ENCODE measurements at regions not wholly inside any gene's neighbourhood (a gene's known extent, or its start where the extent isn't known, plus 50 kb on each side); places are given as distances from the start of the nearest gene placed in this dataset.

DNA sequence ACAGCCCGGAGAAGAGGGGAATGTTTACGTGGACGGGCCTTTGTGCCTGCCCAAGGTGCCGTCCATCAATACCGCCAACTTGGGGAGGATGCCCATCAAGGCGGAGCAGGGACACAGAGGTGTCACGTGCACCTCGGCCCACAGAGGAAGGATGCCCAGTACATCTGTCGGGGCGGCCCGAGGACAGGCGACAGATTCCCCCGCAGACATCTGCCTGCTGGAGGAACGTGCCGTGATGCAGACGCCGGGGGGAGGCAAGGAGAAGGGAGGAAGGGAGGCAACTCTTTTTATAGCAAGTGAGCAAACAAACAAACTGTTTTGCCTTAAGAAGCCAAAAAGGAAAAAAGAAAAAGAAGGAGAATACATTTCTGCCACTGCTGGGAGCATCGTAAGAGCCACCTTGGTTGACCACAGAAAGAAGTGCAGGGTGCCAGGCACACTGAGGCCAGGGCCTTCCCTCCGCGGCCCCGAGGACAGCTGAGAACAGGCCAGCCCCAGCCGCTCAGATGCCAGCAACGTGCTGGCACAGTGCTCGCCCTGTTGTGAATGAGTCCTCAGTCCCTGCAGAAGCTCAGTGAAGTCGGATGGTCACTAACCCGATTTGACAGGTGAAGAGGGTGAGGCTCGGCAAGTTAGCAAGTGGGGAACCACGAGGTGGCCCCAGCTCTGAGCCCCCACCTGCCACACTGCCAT is 146.4 kb downstream of the RBFOX3 start:
- in situ Hi-C loops (cut with HindIII; ENCODE audit: low pct_unique_long_range_greater_than_20kb, low sequenced_read_pairs): no loop called here
- no peak for DNase-seq (ENCODE audit: low read depth)

DNA sequence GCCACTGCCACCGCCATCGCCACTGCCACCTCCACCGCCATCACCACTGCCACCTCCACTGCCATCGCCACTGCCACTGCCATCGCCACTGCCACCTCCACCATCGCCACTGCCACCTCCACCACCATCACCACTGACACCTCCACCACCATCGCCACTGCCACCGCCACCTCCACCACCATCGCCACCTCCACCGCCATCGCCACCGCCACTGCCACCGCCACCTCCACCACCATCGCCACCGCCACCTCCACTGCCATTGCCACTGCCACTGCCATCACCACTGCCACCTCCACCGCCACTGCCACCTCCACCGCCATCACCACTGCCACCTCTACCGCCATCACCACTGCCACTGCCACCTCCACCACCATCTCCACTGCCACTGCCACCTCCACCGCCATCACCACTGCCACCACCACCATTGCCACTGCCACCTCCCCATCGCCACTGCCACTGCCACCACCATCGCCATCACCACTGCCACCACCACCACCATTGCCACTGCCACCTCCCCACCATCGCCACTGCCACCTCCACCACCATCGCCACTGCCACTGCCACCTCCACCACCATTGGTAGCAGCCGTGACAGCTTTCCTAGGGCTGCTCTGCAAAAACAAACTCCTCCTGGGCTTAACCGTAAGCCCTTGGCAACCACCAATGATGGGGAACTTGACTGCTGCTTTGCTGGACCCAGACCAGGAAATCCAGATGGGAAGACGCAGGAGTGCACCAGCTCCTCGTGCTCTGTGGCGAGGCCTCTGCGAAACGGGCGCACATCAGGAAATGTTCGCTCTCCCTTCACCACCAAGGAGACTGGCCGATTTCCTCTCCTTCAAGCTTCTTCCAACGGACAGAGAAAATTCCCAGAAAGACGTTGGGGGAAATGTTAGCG is 147.2 kb downstream of the RBFOX3 start:
- DNase-seq (ENCODE audit: low read depth): no peak
- in situ Hi-C loops (cut with HindIII; ENCODE audit: low pct_unique_long_range_greater_than_20kb, low sequenced_read_pairs): no loop called here

DNA sequence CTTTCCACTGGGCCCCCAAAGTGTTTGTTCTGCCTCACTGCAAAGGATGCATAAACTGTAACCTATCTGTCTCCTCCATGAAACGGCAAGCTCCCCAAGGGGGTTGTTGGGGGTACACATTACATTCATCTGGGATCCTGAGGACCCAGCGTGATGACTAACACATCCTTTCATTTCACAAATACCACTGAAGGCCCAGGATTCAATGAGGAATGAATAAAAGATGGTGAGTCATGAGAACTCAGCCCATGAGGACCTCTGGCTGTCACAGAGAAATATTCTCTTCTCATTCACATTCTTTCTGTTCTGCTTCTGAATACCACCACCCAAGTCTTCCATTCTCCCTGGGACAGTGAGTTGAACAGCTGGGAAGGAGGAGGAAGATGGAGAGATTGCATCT is 149.8 kb downstream of the RBFOX3 start:
- no peak for DNase-seq (ENCODE audit: low read depth)
- in situ Hi-C loops (cut with HindIII; ENCODE audit: low pct_unique_long_range_greater_than_20kb, low sequenced_read_pairs): no loop called here

DNA sequence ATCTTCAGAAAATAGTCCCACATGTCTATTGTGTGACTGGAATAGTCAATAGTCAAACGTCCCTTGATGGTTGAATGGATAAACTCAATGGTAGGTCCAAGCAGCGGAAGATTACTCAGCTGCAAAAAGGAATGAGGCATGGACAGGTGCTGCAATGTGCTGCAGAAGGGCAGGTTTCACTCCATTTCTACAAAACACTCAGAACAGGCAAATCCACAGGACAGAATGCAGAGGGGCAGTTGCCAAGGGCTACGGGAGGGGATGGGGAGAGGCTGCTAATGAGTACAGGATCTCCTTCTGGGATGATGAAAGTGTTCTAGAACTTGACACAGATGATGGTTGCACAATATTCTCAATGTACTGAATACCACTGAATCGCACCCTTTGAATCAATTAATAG is 151.0 kb downstream of the RBFOX3 start:
- no peak for DNase-seq (ENCODE audit: low read depth)
- in situ Hi-C loops (cut with HindIII; ENCODE audit: low pct_unique_long_range_greater_than_20kb, low sequenced_read_pairs): no loop called here

DNA sequence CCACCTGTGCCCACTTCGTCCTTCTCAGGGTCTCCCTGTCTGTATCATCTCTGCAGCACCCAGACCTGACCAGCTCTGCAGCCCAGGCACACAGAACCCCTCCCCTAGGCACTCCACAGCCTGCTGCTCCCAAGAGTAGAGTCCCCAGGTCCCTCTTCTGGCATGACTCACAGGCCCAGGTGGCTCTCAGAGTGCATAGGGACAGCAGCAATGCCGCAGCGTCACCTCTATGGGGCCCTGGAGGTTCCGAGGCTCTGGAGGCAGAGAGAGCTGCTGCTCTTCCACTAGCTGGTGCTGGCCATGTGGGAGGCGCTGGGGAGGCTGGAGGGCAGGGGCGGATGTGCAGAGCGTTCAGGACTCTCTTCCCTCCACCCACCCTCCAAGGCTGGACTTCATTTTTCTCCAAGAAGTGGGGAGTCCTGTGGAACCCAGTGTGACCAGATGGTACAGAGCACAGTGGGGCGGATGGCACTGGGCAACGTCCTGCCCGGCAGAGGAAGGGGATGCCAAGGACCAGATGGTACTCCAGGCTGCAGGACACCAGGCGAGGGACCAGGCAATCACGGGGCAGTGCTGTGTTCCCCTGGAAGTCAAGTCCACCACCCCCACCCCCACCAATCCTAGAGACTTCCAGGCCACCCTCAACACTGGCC is 151.7 kb downstream of the RBFOX3 start:
- in situ Hi-C loops (cut with HindIII; ENCODE audit: low pct_unique_long_range_greater_than_20kb, low sequenced_read_pairs): no loop called here
- no peak for DNase-seq (ENCODE audit: low read depth)

DNA sequence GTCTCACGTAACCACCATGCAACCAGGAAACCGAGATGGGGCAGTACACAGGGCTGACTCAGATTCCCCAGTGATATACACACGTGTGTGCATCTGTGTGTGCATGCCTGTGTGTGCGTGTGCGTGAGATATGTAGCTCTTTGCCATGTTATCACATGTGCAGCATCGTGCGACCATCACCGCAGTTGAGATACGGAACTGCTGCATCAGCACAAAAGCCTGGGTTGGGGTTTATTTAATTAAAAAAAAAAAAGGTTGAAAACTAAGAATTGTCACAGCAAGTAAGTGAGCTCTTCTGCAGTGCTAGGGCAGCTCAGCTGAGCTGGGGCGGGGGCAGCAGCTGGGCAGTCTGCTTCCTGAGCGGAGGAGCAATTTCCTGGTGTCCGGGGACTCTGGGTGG is 152.5 kb downstream of the RBFOX3 start:
- in situ Hi-C loops (cut with HindIII; ENCODE audit: low pct_unique_long_range_greater_than_20kb, low sequenced_read_pairs): no loop called here

DNA sequence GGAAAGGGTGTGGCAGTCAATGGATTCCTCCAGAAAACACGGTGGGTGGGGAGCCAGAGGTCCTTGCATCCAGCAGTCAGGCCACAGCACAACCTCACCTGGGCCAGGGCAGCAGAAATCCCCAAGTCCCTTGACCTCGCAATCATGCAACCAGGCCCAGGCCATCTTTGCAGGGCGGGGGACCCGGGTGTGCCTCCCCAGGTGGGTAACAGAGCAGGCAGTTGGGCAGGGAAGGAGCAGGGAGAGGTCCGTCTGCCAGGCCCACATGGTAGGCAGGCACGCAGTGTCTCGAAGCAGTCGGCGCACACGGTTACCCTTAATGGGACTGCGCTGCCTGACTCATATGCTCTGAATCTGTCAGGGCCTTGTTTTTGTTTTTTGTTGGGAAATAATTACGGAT is 153.0 kb downstream of the RBFOX3 start:
- in situ Hi-C loops (cut with HindIII; ENCODE audit: low pct_unique_long_range_greater_than_20kb, low sequenced_read_pairs): no loop called here
- no peak for DNase-seq (ENCODE audit: low read depth)

More for the DNA sequence above, 152.5 kb downstream of the RBFOX3 start:
- no peak for DNase-seq (ENCODE audit: low read depth)

DNA sequence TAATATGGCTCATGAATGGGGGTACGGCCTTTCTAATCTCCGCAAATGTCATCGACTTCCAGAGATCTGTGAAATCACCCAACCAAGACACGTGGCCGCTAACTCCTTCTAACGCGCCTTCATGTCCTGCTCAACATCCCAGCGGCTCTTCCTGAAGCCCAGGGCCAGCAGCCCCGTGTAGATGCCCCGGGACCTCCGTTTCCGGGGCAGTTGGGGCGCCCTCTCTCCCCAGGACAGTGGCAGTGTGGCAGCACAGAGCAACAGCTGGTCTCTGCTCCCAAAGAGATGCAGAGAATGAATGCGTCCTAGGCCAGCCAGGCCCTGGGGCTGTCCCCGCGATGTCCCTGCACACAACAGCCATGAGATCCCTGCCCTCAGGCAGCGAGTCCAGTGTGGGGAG is 153.5 kb downstream of the RBFOX3 start:
- in situ Hi-C loops (cut with HindIII; ENCODE audit: low pct_unique_long_range_greater_than_20kb, low sequenced_read_pairs): no loop called here
- no peak for DNase-seq (ENCODE audit: low read depth)

DNA sequence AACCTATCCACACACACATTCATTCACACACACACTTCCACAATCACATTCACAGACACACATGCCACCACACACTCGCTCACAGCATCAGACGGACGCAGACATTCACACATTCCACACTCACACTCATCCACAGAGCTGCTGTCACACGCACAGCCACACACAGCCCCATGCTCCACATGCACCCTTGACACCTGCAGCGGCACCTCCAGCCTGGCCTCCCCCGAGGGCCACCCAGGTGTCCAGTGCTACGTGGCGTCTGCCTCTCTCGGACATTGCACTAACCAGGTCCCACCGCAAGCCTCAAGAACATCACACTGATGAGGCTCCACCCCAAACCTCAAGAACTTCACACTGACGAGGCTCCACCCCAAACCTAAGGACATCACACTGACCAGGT is 155.2 kb downstream of the RBFOX3 start:
- in situ Hi-C loops (cut with HindIII; ENCODE audit: low pct_unique_long_range_greater_than_20kb, low sequenced_read_pairs): no loop called here
- DNase-seq (ENCODE audit: low read depth): no peak

DNA sequence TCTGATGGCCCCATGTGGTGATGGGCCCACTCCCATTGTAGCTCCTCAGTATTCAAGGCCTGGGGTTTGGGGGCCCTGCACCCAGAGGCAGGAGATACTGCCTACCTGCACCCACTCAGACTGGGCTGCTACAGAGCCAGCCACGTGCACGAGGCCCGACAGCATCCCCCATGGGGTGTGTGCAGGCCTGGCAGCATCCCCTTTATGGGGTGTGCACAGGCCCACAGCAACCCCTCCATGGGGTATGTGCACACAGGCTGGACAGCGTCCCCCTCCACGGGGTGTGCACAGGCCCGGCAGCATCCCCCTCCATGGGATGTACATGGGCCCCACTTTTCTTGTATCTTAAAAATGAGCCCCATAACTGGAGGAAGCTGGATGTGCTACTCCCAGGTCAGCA is 156.0 kb downstream of the RBFOX3 start:
- no peak for DNase-seq (ENCODE audit: low read depth)
- in situ Hi-C loops (cut with HindIII; ENCODE audit: low pct_unique_long_range_greater_than_20kb, low sequenced_read_pairs): no loop called here

DNA sequence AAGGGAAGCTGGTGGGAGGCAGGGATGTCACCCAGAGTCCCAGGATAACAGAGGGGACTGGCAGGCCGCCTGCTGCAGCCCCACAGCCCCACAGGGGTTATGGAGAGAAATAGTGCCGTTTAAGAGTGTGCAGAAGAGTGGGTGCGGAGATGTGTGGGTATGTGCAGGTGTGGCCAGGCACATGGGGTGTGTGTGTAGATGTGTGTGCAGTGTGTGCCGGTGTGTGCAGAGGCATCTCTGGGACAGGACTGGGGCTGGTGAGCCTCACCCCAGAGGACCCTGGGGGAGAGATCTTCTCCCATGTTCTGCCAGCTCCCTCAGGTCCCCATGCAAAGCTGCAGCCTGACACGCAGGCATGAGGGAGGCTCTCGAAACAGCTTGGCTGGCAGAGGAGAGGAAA is 157.4 kb downstream of the RBFOX3 start:
- in situ Hi-C loops (cut with HindIII; ENCODE audit: low pct_unique_long_range_greater_than_20kb, low sequenced_read_pairs): no loop called here
- DNase-seq (ENCODE audit: low read depth): no peak

DNA sequence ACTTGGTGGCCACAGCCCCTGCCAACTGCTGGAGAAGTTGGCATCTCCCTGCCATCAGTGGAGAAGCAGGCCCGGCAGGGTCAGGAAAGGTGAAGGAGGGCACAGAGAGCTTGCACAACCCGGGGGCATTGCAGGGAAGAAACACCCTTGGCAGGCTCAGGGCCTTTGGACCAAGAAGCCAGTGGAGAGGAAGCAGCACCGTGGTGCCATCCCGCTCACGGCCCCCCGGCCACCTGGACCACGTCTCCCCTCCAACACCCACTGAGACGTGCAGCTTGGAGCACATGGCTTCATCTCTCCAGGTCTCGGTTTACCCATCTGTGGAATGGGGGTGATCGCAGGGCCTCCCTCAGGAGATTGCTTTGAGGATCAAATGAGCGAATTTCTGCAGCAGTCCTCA is 158.1 kb downstream of the RBFOX3 start:
- in situ Hi-C loops (cut with HindIII; ENCODE audit: low pct_unique_long_range_greater_than_20kb, low sequenced_read_pairs): no loop called here
- no peak for DNase-seq (ENCODE audit: low read depth)

DNA sequence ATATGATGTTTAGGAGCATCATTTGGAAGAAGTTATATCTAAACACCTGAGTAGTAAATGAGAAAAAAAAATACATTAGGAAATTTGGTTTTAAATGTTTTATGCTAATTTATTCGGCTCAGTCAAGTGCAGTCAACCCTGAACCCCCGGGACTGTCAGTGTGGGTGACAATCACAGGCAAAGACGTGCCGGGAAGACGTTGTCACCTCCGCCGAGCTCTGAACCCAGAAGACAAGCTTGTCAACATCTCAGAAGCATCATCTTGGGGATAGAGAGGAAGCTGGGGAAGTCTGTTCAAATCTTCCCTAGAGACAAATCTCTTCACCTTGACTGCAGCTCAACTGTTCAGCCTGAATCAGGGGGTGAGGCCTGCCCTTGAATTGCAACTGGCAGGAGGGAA is 159.7 kb downstream of the RBFOX3 start:
- in situ Hi-C loops (cut with HindIII; ENCODE audit: low pct_unique_long_range_greater_than_20kb, low sequenced_read_pairs): no loop called here
- no peak for DNase-seq (ENCODE audit: low read depth)

DNA sequence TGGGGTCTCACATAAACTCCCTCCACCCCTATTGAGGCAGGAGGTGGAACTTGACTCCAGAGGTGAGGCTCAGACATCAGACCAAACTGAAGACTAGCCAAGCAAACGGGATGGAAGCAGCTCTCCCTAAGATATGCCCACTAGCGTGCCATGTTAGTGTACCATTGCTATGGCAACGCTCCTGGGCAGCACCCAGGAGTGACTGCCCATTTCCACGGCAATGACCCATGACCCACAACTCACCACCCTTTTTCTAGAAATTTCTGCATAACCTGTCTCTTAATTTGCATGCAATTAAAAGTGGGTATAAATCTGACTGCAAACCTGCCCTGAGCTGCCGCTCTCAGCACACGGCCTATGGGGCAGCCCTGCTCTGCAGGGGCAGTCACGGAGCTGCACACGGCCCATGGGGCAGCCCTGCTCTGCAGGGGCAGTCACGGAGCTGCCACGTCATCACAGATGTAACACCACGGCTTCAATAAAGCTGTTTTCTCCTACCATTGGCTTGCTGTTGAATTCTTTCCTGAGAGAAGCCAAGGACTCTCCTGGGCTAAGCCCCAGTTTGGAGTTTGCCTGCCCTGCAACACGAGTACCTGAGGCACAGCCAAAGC is 164.3 kb downstream of the RBFOX3 start:
- no peak for DNase-seq (ENCODE audit: low read depth)
- in situ Hi-C loops (cut with HindIII; ENCODE audit: low pct_unique_long_range_greater_than_20kb, low sequenced_read_pairs): no loop called here

DNA sequence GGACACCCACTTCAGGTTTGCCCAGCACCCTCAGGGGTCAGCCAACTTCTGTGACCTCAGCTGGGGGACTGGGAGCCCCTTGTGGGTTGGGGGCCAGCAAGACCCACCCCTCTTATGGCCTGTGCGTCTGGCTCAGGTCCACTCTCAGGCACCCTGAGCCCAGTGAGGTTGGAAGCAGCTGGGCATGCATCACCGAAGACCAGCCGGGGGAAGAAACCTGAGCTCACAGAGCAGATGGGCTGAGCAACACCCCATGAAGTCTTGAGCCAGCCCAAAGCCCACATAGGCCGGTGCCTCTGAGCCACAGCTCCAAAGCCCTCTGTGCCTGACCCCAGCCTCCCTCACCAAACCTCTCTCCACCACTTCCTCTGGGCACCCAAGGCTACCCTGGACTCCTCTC is 166.7 kb downstream of the RBFOX3 start:
- DNase-seq (ENCODE audit: low read depth): no peak
- in situ Hi-C loops (cut with HindIII; ENCODE audit: low pct_unique_long_range_greater_than_20kb, low sequenced_read_pairs): no loop called here

DNA sequence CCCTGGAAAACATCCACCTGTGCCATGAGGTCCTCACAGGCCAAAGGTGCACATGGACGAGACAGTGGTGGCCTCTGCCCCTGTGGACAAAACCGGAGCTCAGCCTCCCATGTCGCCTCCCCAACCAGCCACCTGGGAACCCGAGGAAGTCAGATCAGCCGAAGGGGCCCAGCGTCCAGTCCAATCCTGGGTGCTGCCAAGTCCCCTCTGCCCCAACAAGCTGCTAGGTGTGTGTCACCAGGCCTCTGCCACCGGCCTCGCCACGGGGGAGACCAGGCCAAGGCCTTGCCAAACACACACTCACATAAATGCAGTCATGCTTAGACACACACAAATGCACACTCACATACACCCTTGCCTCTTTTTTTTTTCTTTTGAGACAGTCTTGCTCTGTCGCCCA is 167.8 kb downstream of the RBFOX3 start:
- in situ Hi-C loops (cut with HindIII; ENCODE audit: low pct_unique_long_range_greater_than_20kb, low sequenced_read_pairs): no loop called here
- DNase-seq (ENCODE audit: low read depth): no peak

DNA sequence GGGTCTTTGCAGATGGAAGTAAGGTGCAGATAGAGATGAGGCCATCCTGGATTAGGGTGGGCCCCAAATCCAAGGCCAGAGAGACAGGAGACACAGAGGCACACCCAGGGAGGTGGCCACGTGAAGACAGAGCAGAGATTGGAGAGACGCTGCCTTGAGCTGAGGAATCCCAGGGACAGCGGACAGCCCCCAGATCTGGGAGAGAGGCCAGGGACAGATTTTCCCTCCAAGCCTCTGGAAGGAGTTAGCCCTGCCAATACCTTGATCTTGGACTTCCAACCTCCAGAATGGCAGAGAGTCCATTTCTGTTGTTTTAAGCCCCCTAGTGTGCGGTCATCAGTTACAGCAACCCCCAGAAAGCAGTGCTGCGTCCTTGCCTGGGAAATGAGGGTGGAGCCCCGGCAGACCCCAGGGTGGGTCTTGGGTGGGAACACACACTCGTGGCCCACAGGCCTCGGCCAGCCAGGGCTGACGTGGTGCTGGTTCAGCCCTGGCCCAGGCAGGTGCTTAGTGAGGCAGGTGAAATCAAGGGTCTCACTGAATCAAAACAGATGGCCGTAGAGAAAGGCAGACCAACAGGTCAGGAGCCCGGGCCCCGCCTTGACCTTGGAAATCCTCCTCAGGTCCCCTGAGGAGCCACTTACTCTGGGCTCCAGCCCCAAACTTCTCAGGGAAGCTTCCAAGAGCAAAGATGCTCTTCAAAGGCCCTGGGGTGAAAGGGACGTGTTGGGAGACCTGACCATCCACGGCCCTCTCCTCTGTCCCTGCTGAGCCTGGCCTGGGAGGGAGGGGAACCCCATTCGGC is 169.3 kb downstream of the RBFOX3 start:
- DNase-seq (ENCODE audit: low read depth): no peak
- in situ Hi-C loops (cut with HindIII; ENCODE audit: low pct_unique_long_range_greater_than_20kb, low sequenced_read_pairs): no loop called here

DNA sequence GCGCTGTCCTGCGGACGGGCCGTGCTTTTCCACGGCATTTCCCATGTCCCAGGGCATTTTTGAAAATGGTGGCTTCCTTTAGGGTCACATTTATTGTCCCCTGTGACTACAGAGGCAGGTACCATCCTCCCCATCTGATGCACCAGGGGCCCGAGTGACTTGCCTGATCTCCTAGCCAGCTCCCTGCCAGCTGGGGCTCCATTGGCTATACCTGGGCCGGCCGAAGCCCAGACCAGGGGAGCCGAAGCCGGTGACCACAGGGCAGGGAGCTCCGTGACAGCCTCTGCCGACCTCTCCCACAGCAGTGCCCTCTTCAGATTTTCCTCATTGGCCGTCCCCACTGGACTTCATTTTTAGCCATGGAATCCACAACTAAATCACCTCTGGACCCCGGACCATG is 170.6 kb downstream of the RBFOX3 start:
- no peak for DNase-seq (ENCODE audit: low read depth)
- in situ Hi-C loops (cut with HindIII; ENCODE audit: low pct_unique_long_range_greater_than_20kb, low sequenced_read_pairs): no loop called here
